H1 (cell line): ENCODE measurements at regions not wholly inside any gene's neighbourhood (a gene's known extent, or its start where the extent isn't known, plus 50 kb on each side); places are given as distances from the start of the nearest gene placed in this dataset.

Experiments
- CTCF ChIA-PET: fragments of 300-600 bp; sonication (Branson Sonifier 250); formaldehyde crosslinking; loops from one replicate; lab custom pipeline; 2021; ENCODE audit not compliant: partially characterized antibody; lab: Charles Lee
- POLR2A ChIA-PET: fragments of 300-600 bp; sonication (Branson Sonifier 250); formaldehyde crosslinking; loops from one replicate; lab custom pipeline; 2021; ENCODE audit warnings: inconsistent platforms; ENCODE audit not compliant: partially characterized antibody; lab: Charles Lee
- DNase-seq, 2 experiments: peaks; one replicate each; pipeline versions ENCODE4 v3.0.0 to v3.0.0-alpha.2; 2010 to 2022; ENCODE audit warnings: low spot score in 2 of 2, low read depth in 1 of 2, mixed read lengths in 1 of 2
- FAIRE-seq: peaks from 2 replicates; lab custom pipeline; 2011; peaks lifted over from hg19 to GRCh38; lab: Jason Lieb, UNC
- H2AFZ ChIP-seq: 2 replicates; pipeline ENCODE4 v1.8.1; 2012; ENCODE audit warnings: low read length, inconsistent platforms
- H2AK5ac ChIP-seq: 2 replicates; pipeline ENCODE4 v1.6.1; 2013; ENCODE audit warnings: low read depth, low read length
- H2BK120ac ChIP-seq: replicated peaks from 2 replicates; pipeline ENCODE3; 2013; ENCODE audit warnings: low read depth, low read length, inconsistent platforms
- H2BK12ac ChIP-seq: 2 replicates; pipeline ENCODE4 v1.6.1; 2013; ENCODE audit warnings: low read depth, low read length
- H2BK15ac ChIP-seq: 2 replicates; pipeline ENCODE4 v1.6.1; 2013; ENCODE audit warnings: low read length
- H2BK20ac ChIP-seq: 2 replicates; pipeline ENCODE4 v1.6.1; 2013; ENCODE audit warnings: low read length
- H2BK5ac ChIP-seq: 2 replicates; pipeline ENCODE4 v1.6.1; 2013; ENCODE audit warnings: low read depth, low read length
- H3K14ac ChIP-seq: 2 replicates; pipeline ENCODE4 v1.6.1; 2013; ENCODE audit warnings: inconsistent platforms; ENCODE audit not compliant: insufficient read length
- H3K18ac ChIP-seq: 2 replicates; pipeline ENCODE4 v1.6.1; 2013; ENCODE audit warnings: low read length; ENCODE audit errors: extremely low read depth
- H3K23ac ChIP-seq: 2 replicates; pipeline ENCODE4 v1.6.1; 2013; ENCODE audit warnings: inconsistent platforms; ENCODE audit not compliant: insufficient read length
- H3K23me2 ChIP-seq: 2 replicates; pipeline ENCODE4 v1.6.1; 2013; ENCODE audit warnings: low read depth, low read length
- H3K27ac ChIP-seq: 2 replicates; pipeline ENCODE4 v1.6.1; 2011; ENCODE audit warnings: low read depth, low read length, inconsistent platforms
- H3K27me3 ChIP-seq, 4 experiments: replicated peaks in 1 of 4; 1 replicate in 1 of 4; 2 replicates in 3 of 4; pipeline versions ENCODE4 v1.6.1 to v1.8.1; 2011 to 2013; ENCODE audit warnings: low read length in 3 of 4, mild to moderate bottlenecking in 3 of 4, inconsistent platforms in 2 of 4, mixed read lengths in 2 of 4, moderate library complexity in 1 of 4; ENCODE audit not compliant: control insufficient read depth in 3 of 4, insufficient read depth in 3 of 4; ENCODE audit errors: extremely low read depth in 1 of 4
- H3K36me3 ChIP-seq, 4 experiments: 2 replicates each; pipeline versions ENCODE4 v1.6.1 to v1.8.1; 2011 to 2013; ENCODE audit warnings: mild to moderate bottlenecking in 4 of 4, low read length in 3 of 4, moderate library complexity in 2 of 4, control low read depth in 1 of 4, inconsistent platforms in 1 of 4; ENCODE audit not compliant: insufficient read depth in 4 of 4, control insufficient read depth in 2 of 4
- H3K4ac ChIP-seq: replicated peaks from 2 replicates; pipeline ENCODE3; 2013; ENCODE audit warnings: low read length, low read depth, mixed read lengths, inconsistent platforms; ENCODE audit not compliant: insufficient read length
- H3K4me1 ChIP-seq, 4 experiments: replicated peaks in 1 of 4; 1 replicate in 1 of 4; 2 replicates in 3 of 4; pipeline versions ENCODE4 v1.6.1 to v1.8.1; 2011 to 2013; ENCODE audit warnings: low read length in 3 of 4, inconsistent platforms in 2 of 4, mixed read lengths in 1 of 4; ENCODE audit not compliant: insufficient read depth in 4 of 4, control insufficient read depth in 3 of 4
- H3K4me2 ChIP-seq, 2 experiments: 2 replicates each; pipeline versions ENCODE4 v1.6.1 to v1.8.1; 2011 to 2013; ENCODE audit warnings: low read depth in 2 of 2, low read length in 2 of 2, control low read depth in 1 of 2, inconsistent platforms in 1 of 2, mild to moderate bottlenecking in 1 of 2; ENCODE audit not compliant: insufficient read depth in 1 of 2
- H3K4me3 ChIP-seq, 4 experiments: fragments of 200-600, 300-600 bp in 1 of 4; sonication (generic), shearing (Covaris generic), sonication (Bioruptor Twin) in 1 of 4; 2 replicates each; pipeline versions ENCODE4 v1.5.1 to v1.8.1; 2011 to 2016; ENCODE audit warnings: low read length in 4 of 4, low read depth in 3 of 4, control low read depth in 2 of 4, inconsistent platforms in 2 of 4, mild to moderate bottlenecking in 2 of 4, mixed read lengths in 1 of 4, moderate library complexity in 1 of 4; ENCODE audit not compliant: insufficient read depth in 2 of 4; ENCODE audit errors: extremely low read depth in 1 of 4
- H3K56ac ChIP-seq: replicated peaks from 2 replicates; pipeline ENCODE3; 2013; ENCODE audit warnings: low read depth, mild to moderate bottlenecking, mixed read lengths, low read length, inconsistent platforms; ENCODE audit not compliant: insufficient read length
- H3K79me1 ChIP-seq: 2 replicates; pipeline ENCODE4 v1.6.1; 2013; ENCODE audit warnings: low read depth, low read length, control low read depth
- H3K79me2 ChIP-seq, 2 experiments: 2 replicates each; pipeline versions ENCODE4 v1.6.1 to v1.8.1; 2012 to 2013; ENCODE audit warnings: low read length in 2 of 2, mild to moderate bottlenecking in 2 of 2, inconsistent platforms in 1 of 2; ENCODE audit not compliant: insufficient read depth in 2 of 2, control insufficient read depth in 1 of 2
- H3K9ac ChIP-seq, 4 experiments: replicated peaks in 1 of 4; 1 replicate in 1 of 4; 2 replicates in 3 of 4; pipeline versions ENCODE4 v1.6.1 to v1.8.1; 2011 to 2013; ENCODE audit warnings: low read depth in 3 of 4, low read length in 3 of 4, control low read depth in 2 of 4, mild to moderate bottlenecking in 2 of 4, moderate library complexity in 2 of 4, inconsistent platforms in 1 of 4; ENCODE audit errors: extremely low read depth in 1 of 4
- H3K9me3 ChIP-seq, 2 experiments: 2 replicates each; pipeline versions ENCODE4 v1.6.1 to v1.8.1; 2012 to 2013; ENCODE audit warnings: mild to moderate bottlenecking in 2 of 2, moderate library complexity in 2 of 2, control low read depth in 1 of 2, inconsistent platforms in 1 of 2, low read depth in 1 of 2, low read length in 1 of 2, mixed read lengths in 1 of 2; ENCODE audit not compliant: insufficient read depth in 2 of 2
- H4K20me1 ChIP-seq, 2 experiments: replicated peaks in 1 of 2; 2 replicates each; pipeline versions ENCODE3 to v1.8.1; 2011 to 2013; ENCODE audit warnings: inconsistent platforms in 2 of 2, low read length in 2 of 2, mild to moderate bottlenecking in 1 of 2; ENCODE audit not compliant: insufficient read depth in 2 of 2, control insufficient read depth in 1 of 2
- H4K5ac ChIP-seq: 2 replicates; pipeline ENCODE4 v1.6.1; 2013; ENCODE audit warnings: low read length, low read depth, mixed read lengths, inconsistent platforms; ENCODE audit not compliant: insufficient read length
- H4K8ac ChIP-seq: 2 replicates; pipeline ENCODE4 v1.8.0; 2013; ENCODE audit warnings: mild to moderate bottlenecking, moderate library complexity, low read length, inconsistent platforms; ENCODE audit not compliant: insufficient read depth; ENCODE audit errors: extremely low read depth
- H4K91ac ChIP-seq: replicated peaks from 2 replicates; pipeline ENCODE3; 2013; ENCODE audit warnings: low read length, mixed read lengths, inconsistent platforms; ENCODE audit not compliant: insufficient read length
- ATF2 ChIP-seq: IDR thresholded peaks from 2 replicates; pipeline ENCODE4 v1.6.1; 2012; ENCODE audit warnings: low read length, inconsistent platforms
- BRCA1 ChIP-seq: IDR thresholded peaks from 2 replicates; pipeline ENCODE4 v1.6.1; 2012; ENCODE audit warnings: low read depth, low read length, improper control_type of control experiment
- CBX8 ChIP-seq: fragments of 300-800, 300-1000 bp; sonication (generic); IDR thresholded peaks from 2 replicates; pipeline ENCODE4 v1.7.1; 2016; ENCODE audit warnings: low read depth, low read length, borderline replicate concordance
- CHD2 ChIP-seq: IDR thresholded peaks from 2 replicates; pipeline ENCODE4 v1.6.1; 2012; ENCODE audit warnings: low read length, improper control_type of control experiment
- GABPA ChIP-seq: IDR thresholded peaks from 2 replicates; pipeline ENCODE4 v1.6.1; 2011; ENCODE audit warnings: mild to moderate bottlenecking, low read length, moderate library complexity, borderline replicate concordance; ENCODE audit not compliant: insufficient read depth
- HDAC6 ChIP-seq: IDR thresholded peaks from one replicate; pipeline ENCODE4 v1.7.1; 2012; ENCODE audit warnings: low read depth, mild to moderate bottlenecking, inconsistent platforms, low read length, moderate library complexity
- JUN ChIP-seq: IDR thresholded peaks from 2 replicates; pipeline ENCODE4 v1.6.1; 2011; ENCODE audit warnings: low read depth, mild to moderate bottlenecking, improper control_type of control experiment, low read length
- NRF1 ChIP-seq: IDR thresholded peaks from 2 replicates; pipeline ENCODE4 v1.6.1; 2011; ENCODE audit warnings: mild to moderate bottlenecking, low read depth, low read length, improper control_type of control experiment
- POLR2AphosphoS5 ChIP-seq: IDR thresholded peaks from 2 replicates; pipeline ENCODE4 v1.6.1; 2011; ENCODE audit warnings: low read depth, low read length
- SRF ChIP-seq: IDR thresholded peaks from 2 replicates; pipeline ENCODE4 v1.6.1; 2011; ENCODE audit warnings: mild to moderate bottlenecking, low read depth, low read length, moderate library complexity
- TBP ChIP-seq: IDR thresholded peaks from 2 replicates; pipeline ENCODE4 v1.6.1; 2011; ENCODE audit warnings: low read depth, low read length, improper control_type of control experiment
- YY1 ChIP-seq: IDR thresholded peaks from 2 replicates; pipeline ENCODE4 v1.6.1; 2011; ENCODE audit warnings: low read depth, mild to moderate bottlenecking, low read length

GRCh38 chr4:101500742-101501141 lies 153.4 kb upstream of the PPP3CA start:
- Histone ChIP-seq H4K5ac (no peak overlapping the region), H3K27ac (no peak overlapping the region), H4K8ac (no peak overlapping the region), H3K56ac (no peak overlapping the region), H3K9ac (no peak overlapping the region), H3K4me2 (no peak overlapping the region), H2BK15ac (no peak overlapping the region), H3K4me3 (no peak overlapping the region), H2AFZ (no peak overlapping the region), H2BK120ac (no peak overlapping the region), H3K14ac (no peak overlapping the region), H2AK5ac (no peak overlapping the region), H3K23me2 (no peaks in the 10 kb centered on the region; the same call in 1 of the 2 replicates), H2BK12ac (no peak overlapping the region), H3K4ac (no peak overlapping the region), H3K27me3 (no peaks in the 10 kb centered on the region), H2BK5ac (no peak overlapping the region), H2BK20ac (no peak overlapping the region), H3K23ac (no peak overlapping the region), H4K20me1 (no peaks in the 10 kb centered on the region), H3K79me1 (no peaks in the 10 kb centered on the region), H3K4me1 (no peaks in the 10 kb centered on the region), H4K91ac (no peak overlapping the region), H3K36me3 (no peaks in the 10 kb centered on the region), H3K79me2 (no peaks in the 10 kb centered on the region), H3K18ac (no peak overlapping the region), H3K9me3 (no peaks in the 10 kb centered on the region)
- ChIA-PET POLR2A (no interaction called here), CTCF (no interaction called here)
- no peak for DNase-seq
- no peak for FAIRE-seq
- TF ChIP-seq SRF: no peak
- TF ChIP-seq BRCA1: no peak
- no peak for TF ChIP-seq YY1
- no peak for TF ChIP-seq POLR2AphosphoS5
- TF ChIP-seq JUN: no peak
- TF ChIP-seq GABPA: no peak
- no peak for TF ChIP-seq CBX8
- TF ChIP-seq HDAC6: no peak
- TF ChIP-seq NRF1: no peak
- no peak for TF ChIP-seq CHD2
- TF ChIP-seq TBP: no peak
- no peak for TF ChIP-seq ATF2
